HL-60 (cell line): ENCODE measurements at regions not wholly inside any gene's neighbourhood (a gene's known extent, or its start where the extent isn't known, plus 50 kb on each side); places are given as distances from the start of the nearest gene placed in this dataset.

ENCODE experiments used
- GABPA ChIP-seq: IDR thresholded peaks from 2 replicates; pipeline ENCODE4 v1.6.1; 2012; ENCODE audit warnings: low read depth
- POLR2AphosphoS5 ChIP-seq: IDR thresholded peaks from 2 replicates; pipeline ENCODE4 v1.6.1; 2012; ENCODE audit warnings: low read depth
- SPI1 ChIP-seq: IDR thresholded peaks from 2 replicates; pipeline ENCODE4 v1.6.1; 2012; ENCODE audit warnings: low read depth, mild to moderate bottlenecking, borderline replicate concordance
- TF ChIP-seq, protein P1 (sequence below): IDR thresholded peaks from one replicate; pipeline ENCODE4 v1.5.1; 2011; ENCODE audit warnings: low read length, control low read depth, inconsistent platforms; ENCODE audit not compliant: insufficient read depth
- TF ChIP-seq, protein P2 (sequence below): IDR thresholded peaks from 2 replicates; pipeline ENCODE4 v1.6.1; 2012; ENCODE audit warnings: low read depth; ENCODE audit not compliant: insufficient replicate concordance

DNA sequence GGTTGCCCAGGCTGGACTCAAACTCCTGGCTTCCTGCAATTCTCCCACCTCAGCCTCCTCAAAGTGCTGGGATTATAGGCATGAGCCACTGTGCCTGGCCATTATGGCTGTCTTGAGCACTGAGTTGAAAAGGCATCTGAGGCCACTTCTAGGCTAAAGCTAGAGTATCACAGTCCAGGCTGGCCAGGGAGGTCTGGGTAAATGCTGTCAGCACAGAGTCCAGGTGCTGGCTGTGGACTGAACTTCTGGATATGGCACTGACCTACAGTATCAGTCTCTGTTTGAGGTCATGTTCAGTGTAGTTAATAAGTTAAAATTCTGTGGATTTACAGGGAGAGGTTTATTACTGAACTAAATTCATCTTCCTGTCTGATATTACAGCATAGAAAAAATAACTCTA is 222.5 kb upstream of the TOM1L1 start:
- TF ChIP-seq, protein P1, sequence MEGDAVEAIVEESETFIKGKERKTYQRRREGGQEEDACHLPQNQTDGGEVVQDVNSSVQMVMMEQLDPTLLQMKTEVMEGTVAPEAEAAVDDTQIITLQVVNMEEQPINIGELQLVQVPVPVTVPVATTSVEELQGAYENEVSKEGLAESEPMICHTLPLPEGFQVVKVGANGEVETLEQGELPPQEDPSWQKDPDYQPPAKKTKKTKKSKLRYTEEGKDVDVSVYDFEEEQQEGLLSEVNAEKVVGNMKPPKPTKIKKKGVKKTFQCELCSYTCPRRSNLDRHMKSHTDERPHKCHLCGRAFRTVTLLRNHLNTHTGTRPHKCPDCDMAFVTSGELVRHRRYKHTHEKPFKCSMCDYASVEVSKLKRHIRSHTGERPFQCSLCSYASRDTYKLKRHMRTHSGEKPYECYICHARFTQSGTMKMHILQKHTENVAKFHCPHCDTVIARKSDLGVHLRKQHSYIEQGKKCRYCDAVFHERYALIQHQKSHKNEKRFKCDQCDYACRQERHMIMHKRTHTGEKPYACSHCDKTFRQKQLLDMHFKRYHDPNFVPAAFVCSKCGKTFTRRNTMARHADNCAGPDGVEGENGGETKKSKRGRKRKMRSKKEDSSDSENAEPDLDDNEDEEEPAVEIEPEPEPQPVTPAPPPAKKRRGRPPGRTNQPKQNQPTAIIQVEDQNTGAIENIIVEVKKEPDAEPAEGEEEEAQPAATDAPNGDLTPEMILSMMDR, result no peak
- no peak for TF ChIP-seq SPI1
- TF ChIP-seq POLR2AphosphoS5, result no peak
- TF ChIP-seq, protein P2, sequence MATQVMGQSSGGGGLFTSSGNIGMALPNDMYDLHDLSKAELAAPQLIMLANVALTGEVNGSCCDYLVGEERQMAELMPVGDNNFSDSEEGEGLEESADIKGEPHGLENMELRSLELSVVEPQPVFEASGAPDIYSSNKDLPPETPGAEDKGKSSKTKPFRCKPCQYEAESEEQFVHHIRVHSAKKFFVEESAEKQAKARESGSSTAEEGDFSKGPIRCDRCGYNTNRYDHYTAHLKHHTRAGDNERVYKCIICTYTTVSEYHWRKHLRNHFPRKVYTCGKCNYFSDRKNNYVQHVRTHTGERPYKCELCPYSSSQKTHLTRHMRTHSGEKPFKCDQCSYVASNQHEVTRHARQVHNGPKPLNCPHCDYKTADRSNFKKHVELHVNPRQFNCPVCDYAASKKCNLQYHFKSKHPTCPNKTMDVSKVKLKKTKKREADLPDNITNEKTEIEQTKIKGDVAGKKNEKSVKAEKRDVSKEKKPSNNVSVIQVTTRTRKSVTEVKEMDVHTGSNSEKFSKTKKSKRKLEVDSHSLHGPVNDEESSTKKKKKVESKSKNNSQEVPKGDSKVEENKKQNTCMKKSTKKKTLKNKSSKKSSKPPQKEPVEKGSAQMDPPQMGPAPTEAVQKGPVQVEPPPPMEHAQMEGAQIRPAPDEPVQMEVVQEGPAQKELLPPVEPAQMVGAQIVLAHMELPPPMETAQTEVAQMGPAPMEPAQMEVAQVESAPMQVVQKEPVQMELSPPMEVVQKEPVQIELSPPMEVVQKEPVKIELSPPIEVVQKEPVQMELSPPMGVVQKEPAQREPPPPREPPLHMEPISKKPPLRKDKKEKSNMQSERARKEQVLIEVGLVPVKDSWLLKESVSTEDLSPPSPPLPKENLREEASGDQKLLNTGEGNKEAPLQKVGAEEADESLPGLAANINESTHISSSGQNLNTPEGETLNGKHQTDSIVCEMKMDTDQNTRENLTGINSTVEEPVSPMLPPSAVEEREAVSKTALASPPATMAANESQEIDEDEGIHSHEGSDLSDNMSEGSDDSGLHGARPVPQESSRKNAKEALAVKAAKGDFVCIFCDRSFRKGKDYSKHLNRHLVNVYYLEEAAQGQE, result no peak
- TF ChIP-seq GABPA, result no peak
